Endothelial cell (in vitro differentiated cells): ENCODE measurements at regions not wholly inside any gene's neighbourhood (a gene's known extent, or its start where the extent isn't known, plus 50 kb on each side); places are given as distances from the start of the nearest gene placed in this dataset.

Experiments
- DNase-seq: peaks from one replicate; pipeline ENCODE4 v3.0.0; 2021; ENCODE audit warnings: low spot score
- H3K27ac Mint-ChIP-seq: one replicate; pipeline ENCODE4 v1.8.0; 2021; ENCODE audit warnings: mixed read lengths, inconsistent platforms; ENCODE audit not compliant: unreplicated experiment
- H3K27me3 Mint-ChIP-seq: one replicate; pipeline ENCODE4 v1.8.0; 2021; ENCODE audit warnings: mild to moderate bottlenecking, moderate library complexity, mixed read lengths, inconsistent platforms; ENCODE audit not compliant: unreplicated experiment
- H3K36me3 Mint-ChIP-seq: one replicate; pipeline ENCODE4 v1.8.0; 2021; ENCODE audit warnings: mild to moderate bottlenecking, low read depth, mixed read lengths, inconsistent platforms; ENCODE audit not compliant: unreplicated experiment
- H3K4me1 Mint-ChIP-seq: one replicate; pipeline ENCODE4 v1.8.0; 2021; ENCODE audit warnings: mild to moderate bottlenecking, mixed read lengths, inconsistent platforms; ENCODE audit not compliant: unreplicated experiment
- H3K4me3 Mint-ChIP-seq: one replicate; pipeline ENCODE4 v1.8.0; 2021; ENCODE audit warnings: mild to moderate bottlenecking, mixed read lengths, inconsistent platforms; ENCODE audit not compliant: unreplicated experiment
- H3K9me3 Mint-ChIP-seq: one replicate; pipeline ENCODE4 v1.8.0; 2021; ENCODE audit warnings: mixed read lengths, inconsistent platforms; ENCODE audit not compliant: unreplicated experiment
- TF ChIP-seq, protein P1 (sequence below): fragments of 200-600 bp; sonication (generic); IDR thresholded peaks from one replicate; pipeline ENCODE4 v1.5.0; 2021; ENCODE audit warnings: antibody characterized with exemption; ENCODE audit not compliant: unreplicated experiment

DNA sequence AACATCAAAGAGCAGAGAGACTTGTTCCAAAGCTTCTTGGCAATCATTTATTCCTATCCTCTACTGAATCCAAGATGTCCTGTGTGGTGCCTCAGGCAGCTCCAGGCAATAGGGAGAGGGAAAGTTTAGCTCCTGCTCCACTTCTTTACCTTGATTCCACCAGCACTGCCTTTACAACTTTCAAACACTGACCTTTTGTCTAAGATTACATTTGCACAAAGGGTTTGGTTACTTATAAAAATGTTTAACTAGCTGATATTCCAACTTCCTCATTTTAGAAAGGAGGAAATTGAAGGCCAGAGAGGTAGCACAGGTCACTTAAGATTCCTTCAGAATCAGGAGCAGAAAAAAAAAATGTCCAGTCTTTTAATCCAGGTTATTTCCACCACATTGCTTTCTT is 192.7 kb downstream of the BTG1 start:
- peaks cover 2% of the 10 kb centered on the region for H3K27me3 Mint-ChIP-seq
- peaks cover 11% of the 10 kb centered on the region for H3K4me1 Mint-ChIP-seq
- no peaks in the 10 kb centered on the region for H3K9me3 Mint-ChIP-seq
- no peak for DNase-seq
- H3K27ac Mint-ChIP-seq: no peak overlapping the region
- no peak overlapping the region for H3K4me3 Mint-ChIP-seq
- TF ChIP-seq, protein P1, sequence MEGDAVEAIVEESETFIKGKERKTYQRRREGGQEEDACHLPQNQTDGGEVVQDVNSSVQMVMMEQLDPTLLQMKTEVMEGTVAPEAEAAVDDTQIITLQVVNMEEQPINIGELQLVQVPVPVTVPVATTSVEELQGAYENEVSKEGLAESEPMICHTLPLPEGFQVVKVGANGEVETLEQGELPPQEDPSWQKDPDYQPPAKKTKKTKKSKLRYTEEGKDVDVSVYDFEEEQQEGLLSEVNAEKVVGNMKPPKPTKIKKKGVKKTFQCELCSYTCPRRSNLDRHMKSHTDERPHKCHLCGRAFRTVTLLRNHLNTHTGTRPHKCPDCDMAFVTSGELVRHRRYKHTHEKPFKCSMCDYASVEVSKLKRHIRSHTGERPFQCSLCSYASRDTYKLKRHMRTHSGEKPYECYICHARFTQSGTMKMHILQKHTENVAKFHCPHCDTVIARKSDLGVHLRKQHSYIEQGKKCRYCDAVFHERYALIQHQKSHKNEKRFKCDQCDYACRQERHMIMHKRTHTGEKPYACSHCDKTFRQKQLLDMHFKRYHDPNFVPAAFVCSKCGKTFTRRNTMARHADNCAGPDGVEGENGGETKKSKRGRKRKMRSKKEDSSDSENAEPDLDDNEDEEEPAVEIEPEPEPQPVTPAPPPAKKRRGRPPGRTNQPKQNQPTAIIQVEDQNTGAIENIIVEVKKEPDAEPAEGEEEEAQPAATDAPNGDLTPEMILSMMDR: no peak
- H3K36me3 Mint-ChIP-seq: no peaks in the 10 kb centered on the region

DNA sequence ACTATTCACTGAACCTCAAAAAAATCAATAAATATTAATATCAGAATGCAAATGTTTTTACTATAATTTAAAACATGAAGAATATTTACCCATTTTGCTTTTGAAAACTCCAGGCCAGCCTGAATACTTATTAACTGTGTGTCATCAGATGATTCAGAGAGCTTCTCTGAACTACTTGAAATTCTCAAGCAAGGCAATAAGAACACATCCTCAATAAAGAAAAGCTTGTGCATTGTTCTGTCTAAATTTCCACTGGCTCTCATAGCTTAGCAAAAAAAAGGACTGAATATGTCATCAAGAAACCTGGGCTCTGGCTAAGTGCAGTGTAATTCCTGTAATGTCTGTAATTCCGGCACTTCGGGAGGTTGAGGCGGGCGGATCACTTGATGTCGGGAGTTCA is 194.1 kb downstream of the BTG1 start:
- Mint-ChIP-seq H3K27ac (no peak overlapping the region), H3K27me3 (no peaks in the 10 kb centered on the region), H3K4me1 (peaks cover 11% of the 10 kb centered on the region), H3K36me3 (no peaks in the 10 kb centered on the region), H3K4me3 (no peak overlapping the region), H3K9me3 (no peaks in the 10 kb centered on the region)
- TF ChIP-seq, protein P1: no peak
- DNase-seq: no peak

DNA sequence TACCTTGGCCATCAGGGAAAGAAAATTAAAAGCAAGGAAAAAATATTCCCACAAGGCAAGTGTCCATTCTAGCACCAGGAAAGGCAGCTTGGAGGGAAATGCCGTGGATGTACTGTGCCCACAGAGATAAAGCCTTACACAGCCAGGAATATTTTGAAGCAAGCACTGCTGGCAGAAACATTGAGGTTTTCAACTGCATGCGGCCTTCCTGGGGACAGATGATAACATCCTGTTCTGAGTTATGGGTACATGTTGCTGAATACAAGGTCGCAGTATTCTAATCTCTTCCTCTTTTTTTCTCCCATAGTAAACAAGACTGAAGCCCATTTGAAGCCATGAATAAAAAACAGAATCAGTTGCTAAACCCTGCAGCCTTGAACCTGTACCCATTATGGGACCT is 197.1 kb downstream of the BTG1 start:
- no peak for DNase-seq
- Mint-ChIP-seq H3K27ac (no peak overlapping the region), H3K4me1 (peaks cover 11% of the 10 kb centered on the region), H3K36me3 (no peaks in the 10 kb centered on the region), H3K9me3 (no peaks in the 10 kb centered on the region), H3K4me3 (no peak overlapping the region), H3K27me3 (no peaks in the 10 kb centered on the region)
- TF ChIP-seq, protein P1: no peak

- no peak overlapping the region for H3K27ac Mint-ChIP-seq
- H3K9me3 Mint-ChIP-seq: no peaks in the 10 kb centered on the region
- TF ChIP-seq, protein P1: no peak
- no peak for DNase-seq
- peaks cover 5% of the 10 kb centered on the region for H3K4me1 Mint-ChIP-seq
- no peak overlapping the region for H3K4me3 Mint-ChIP-seq
- no peaks in the 10 kb centered on the region for H3K36me3 Mint-ChIP-seq
- no peaks in the 10 kb centered on the region for H3K27me3 Mint-ChIP-seq
Measured at GRCh38 chr12:91947459-91947858, 198.2 kb downstream of the BTG1 start.

GRCh38 chr12:91944637-91945036 is 201.0 kb downstream of the BTG1 start:
- TF ChIP-seq, protein P1: no peak
- Mint-ChIP-seq H3K4me1 (peaks cover 5% of the 10 kb centered on the region), H3K27ac (no peak overlapping the region), H3K36me3 (no peaks in the 10 kb centered on the region), H3K9me3 (no peaks in the 10 kb centered on the region), H3K27me3 (no peaks in the 10 kb centered on the region), H3K4me3 (no peak overlapping the region)
- DNase-seq: no peak
